Left ventricle myocardium inferior (tissue), 1 donor: ENCODE measurements at regions not wholly inside any gene's neighbourhood (a gene's known extent, or its start where the extent isn't known, plus 50 kb on each side); places are given as distances from the start of the nearest gene placed in this dataset.

ENCODE experiments used
- DNase-seq: peaks from one replicate; pipeline ENCODE4 v3.0.0-alpha.2; 2020
- H3K27ac ChIP-seq: fragments of 200-600 bp; replicated peaks from 2 replicates; pipeline ENCODE4 v1.8.0; 2021
- H3K27me3 ChIP-seq: fragments of 200-600 bp; 2 replicates; pipeline ENCODE4 v1.8.0; 2021; ENCODE audit warnings: low read depth
- H3K36me3 ChIP-seq: fragments of 200-600 bp; 2 replicates; pipeline ENCODE4 v1.8.0; 2021
- H3K4me1 ChIP-seq: fragments of 200-600 bp; 2 replicates; pipeline ENCODE4 v1.8.0; 2021
- H3K4me3 ChIP-seq: fragments of 200-600 bp; 2 replicates; pipeline ENCODE4 v1.8.0; 2021; ENCODE audit warnings: mild to moderate bottlenecking, moderate library complexity
- H3K9me3 ChIP-seq: fragments of 200-600 bp; replicated peaks from 2 replicates; pipeline ENCODE4 v1.8.0; 2021
- CTCF ChIP-seq: fragments of 200-600 bp; IDR thresholded peaks from 2 replicates; pipeline ENCODE4 v1.8.0; 2021; ENCODE audit warnings: antibody characterized with exemption, mild to moderate bottlenecking, borderline replicate concordance
- intact Hi-C: fragments of 100-400 bp; cut with micrococcal nuclease; formaldehyde crosslinking; loops from one replicate; pipeline ENCODE4 v1.11.0; 2022
- donor health status: DM: no; HTN: yes; CAD: no; lungs with severe emphysema.

- DNase-seq = no peak
- Histone ChIP-seq H3K4me3 (no peak overlapping the region), H3K4me1 (no peaks in the 10 kb centered on the region), H3K9me3 (no peaks in the 10 kb centered on the region), H3K27ac (no peak overlapping the region), H3K36me3 (no peaks in the 10 kb centered on the region), H3K27me3 (peaks cover 6% of the 10 kb centered on the region)
- TF ChIP-seq CTCF = no peak
- intact Hi-C loops = no loop called here
Observed at GRCh38 chr18:44465381-44465841, 215.3 kb upstream of the SETBP1 start.

DNA sequence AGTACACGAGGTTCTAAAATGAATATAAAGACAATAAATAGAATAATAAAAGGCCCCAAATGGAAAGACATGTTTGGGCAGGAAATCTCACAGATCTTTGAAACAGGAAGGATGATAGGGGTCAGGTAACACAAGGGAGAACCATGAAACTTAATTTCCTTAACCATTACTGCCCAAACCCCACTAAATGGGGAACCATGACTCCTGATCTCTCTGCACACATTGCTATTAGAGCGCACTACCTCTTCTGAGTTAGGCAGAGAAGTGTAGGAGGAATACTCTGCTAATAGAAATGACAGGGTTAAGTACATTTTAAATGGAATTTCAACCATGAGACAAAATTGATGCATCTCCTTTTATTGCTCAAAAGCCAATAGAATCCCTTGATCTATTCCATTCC is 213.7 kb upstream of the SETBP1 start:
- intact Hi-C loops = no loop called here
- no peak for TF ChIP-seq CTCF
- peaks cover 6% of the 10 kb centered on the region for H3K27me3 ChIP-seq

GRCh38 chr18:44467718-44468117 is 213.0 kb upstream of the SETBP1 start:
- H3K36me3 ChIP-seq = no peaks in the 10 kb centered on the region
- intact Hi-C loops = no loop called here
- no peak overlapping the region for H3K4me3 ChIP-seq
- peaks cover 6% of the 10 kb centered on the region for H3K27me3 ChIP-seq
- H3K4me1 ChIP-seq = no peaks in the 10 kb centered on the region
- no peaks in the 10 kb centered on the region for H3K9me3 ChIP-seq
- TF ChIP-seq CTCF = no peak
- no peak overlapping the region for H3K27ac ChIP-seq
- no peak for DNase-seq

More for the DNA sequence above, 213.7 kb upstream of the SETBP1 start:
- H3K27ac ChIP-seq = no peak overlapping the region
- H3K4me1 ChIP-seq = no peaks in the 10 kb centered on the region
- H3K4me3 ChIP-seq = no peak overlapping the region
- no peak for DNase-seq
- no peaks in the 10 kb centered on the region for H3K36me3 ChIP-seq
- no peaks in the 10 kb centered on the region for H3K9me3 ChIP-seq

DNA sequence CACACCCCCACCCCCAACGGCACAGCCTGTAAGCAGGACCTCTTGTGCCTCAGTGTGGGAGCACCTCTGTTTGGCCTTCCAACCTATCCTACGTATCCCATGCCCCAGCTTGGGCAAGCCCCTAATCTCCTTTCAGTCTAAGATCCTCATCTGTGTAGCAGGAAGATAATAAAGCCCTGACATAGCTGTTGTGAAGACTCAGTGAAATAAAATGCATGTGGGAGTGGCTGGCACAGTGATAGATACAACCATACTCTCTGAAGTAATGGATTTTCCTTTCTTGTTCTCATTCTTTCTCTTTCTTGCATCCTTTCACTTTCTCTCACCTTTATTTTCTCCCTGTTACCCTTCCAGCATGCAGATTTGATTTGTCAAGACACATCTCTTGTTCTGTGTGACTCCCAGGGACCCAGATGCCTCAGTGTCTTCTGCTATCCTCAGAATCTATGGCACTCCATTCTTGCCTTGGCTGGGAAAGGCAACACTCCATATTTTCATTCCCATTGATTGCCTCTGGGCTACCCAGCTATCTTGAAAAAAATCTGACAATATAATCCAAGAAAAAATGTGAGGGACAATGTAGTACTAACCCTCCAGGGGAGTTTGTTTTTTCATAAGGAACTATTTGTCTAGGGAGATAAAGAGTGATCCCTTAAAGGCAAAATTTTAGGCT is 207.2 kb upstream of the SETBP1 start:
- Histone ChIP-seq H3K36me3 (no peaks in the 10 kb centered on the region), H3K4me1 (no peaks in the 10 kb centered on the region), H3K9me3 (peaks cover 1% of the 10 kb centered on the region), H3K27ac (no peak overlapping the region), H3K4me3 (no peak overlapping the region), H3K27me3 (no peaks in the 10 kb centered on the region)
- no peak for DNase-seq
- no peak for TF ChIP-seq CTCF
- intact Hi-C loops = no loop called here

DNA sequence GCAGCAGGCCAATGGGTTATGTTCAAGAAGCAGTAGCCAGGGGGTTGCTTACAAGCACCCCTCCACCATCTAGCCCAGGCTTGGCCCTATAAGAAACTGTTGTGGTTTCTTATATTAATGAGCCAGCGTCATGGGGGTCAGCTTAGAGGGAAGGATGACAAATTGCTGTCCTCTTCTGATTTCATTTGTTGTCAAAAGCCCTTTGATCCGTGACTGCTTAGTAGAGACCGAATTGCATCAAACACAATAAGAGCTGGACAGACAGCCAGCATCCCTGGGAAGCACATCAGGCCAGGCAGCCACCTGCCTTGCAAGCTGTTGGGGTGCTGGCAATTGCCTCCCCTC is 206.6 kb upstream of the SETBP1 start:
- Histone ChIP-seq H3K27ac (no peak overlapping the region), H3K9me3 (peaks cover 6% of the 10 kb centered on the region), H3K4me3 (no peak overlapping the region), H3K27me3 (no peaks in the 10 kb centered on the region), H3K4me1 (no peaks in the 10 kb centered on the region), H3K36me3 (no peaks in the 10 kb centered on the region)
- DNase-seq = no peak
- no peak for TF ChIP-seq CTCF
- intact Hi-C loops = no loop called here
